GM12874 (cell line): ENCODE measurements at regions not wholly inside any gene's neighbourhood (a gene's known extent, or its start where the extent isn't known, plus 50 kb on each side); places are given as distances from the start of the nearest gene placed in this dataset.

Source experiments
- TF ChIP-seq, protein P1 (sequence below): IDR thresholded peaks from 2 replicates; pipeline ENCODE4 v1.5.1; 2011; ENCODE audit warnings: low read depth, mild to moderate bottlenecking, control low read depth, low read length, moderate library complexity; ENCODE audit not compliant: insufficient read depth

GRCh38 chr5:97576956-97577355, 393.9 kb upstream of the RIOK2 start:
- TF ChIP-seq, protein P1, sequence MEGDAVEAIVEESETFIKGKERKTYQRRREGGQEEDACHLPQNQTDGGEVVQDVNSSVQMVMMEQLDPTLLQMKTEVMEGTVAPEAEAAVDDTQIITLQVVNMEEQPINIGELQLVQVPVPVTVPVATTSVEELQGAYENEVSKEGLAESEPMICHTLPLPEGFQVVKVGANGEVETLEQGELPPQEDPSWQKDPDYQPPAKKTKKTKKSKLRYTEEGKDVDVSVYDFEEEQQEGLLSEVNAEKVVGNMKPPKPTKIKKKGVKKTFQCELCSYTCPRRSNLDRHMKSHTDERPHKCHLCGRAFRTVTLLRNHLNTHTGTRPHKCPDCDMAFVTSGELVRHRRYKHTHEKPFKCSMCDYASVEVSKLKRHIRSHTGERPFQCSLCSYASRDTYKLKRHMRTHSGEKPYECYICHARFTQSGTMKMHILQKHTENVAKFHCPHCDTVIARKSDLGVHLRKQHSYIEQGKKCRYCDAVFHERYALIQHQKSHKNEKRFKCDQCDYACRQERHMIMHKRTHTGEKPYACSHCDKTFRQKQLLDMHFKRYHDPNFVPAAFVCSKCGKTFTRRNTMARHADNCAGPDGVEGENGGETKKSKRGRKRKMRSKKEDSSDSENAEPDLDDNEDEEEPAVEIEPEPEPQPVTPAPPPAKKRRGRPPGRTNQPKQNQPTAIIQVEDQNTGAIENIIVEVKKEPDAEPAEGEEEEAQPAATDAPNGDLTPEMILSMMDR: no peak

- TF ChIP-seq, protein P1: no peak
Measured at GRCh38 chr5:97580746-97581145, 397.7 kb upstream of the RIOK2 start.

GRCh38 chr5:97591781-97592180, 408.7 kb upstream of the RIOK2 start:
- TF ChIP-seq, protein P1: no peak

DNA sequence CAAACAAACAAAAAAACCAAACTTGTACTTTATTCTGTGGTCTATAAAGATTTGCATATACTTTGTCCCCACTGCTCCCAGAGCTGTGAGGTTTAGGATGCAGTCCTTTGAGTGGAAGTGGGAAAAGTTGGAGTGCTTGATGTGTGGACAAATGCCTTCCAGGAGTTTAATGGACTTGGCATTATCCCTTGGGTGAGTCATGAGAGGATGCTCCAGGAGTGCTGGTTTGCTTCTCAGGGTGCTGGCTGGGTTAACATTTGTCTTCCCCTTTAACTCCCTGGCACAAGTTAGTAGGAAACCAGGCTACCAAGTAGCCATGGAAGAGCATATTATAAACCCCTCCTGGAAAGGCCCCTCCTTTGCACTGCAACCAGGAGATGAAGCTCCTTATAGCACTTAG, 417.4 kb upstream of the RIOK2 start:
- TF ChIP-seq, protein P1: no peak

DNA sequence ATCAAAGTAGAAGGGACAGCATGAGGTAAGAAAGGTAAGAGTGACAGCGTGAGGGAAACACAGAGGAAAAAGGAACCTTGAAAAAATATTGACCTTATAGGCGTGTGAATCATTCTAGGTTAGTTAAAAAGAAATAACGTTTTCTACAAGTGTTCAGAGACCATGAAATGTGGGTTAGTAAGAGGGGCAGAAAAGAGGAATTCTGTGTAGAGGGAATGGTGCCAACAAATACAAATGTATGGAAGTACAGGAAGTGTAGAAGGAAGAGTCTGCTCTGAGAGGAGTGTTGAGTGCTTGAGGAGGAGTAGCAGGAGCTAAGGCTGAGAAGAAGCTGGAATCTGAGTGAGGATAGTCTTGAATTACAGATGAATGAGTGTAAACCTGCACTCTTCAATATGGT, 418.6 kb upstream of the RIOK2 start:
- TF ChIP-seq, protein P1: no peak

DNA sequence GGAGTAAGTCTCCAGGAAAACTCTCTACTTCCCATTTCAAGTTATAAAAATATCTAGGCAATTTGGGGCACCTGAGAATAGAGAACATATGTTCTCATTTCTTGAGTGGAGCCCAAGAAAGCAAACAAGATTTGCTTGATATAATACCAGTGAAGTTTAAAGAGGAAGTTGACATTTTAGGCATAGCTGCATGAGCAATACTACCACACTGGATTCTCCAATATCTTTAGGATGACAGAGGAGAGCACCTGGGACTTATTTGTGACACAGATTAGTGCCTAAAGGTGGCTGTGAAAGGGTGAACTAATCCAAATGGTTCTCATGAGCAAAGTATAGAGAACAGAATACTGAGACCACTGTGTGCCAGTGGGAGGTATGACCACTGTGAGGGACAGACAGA, 423.5 kb upstream of the RIOK2 start:
- TF ChIP-seq, protein P1: no peak

DNA sequence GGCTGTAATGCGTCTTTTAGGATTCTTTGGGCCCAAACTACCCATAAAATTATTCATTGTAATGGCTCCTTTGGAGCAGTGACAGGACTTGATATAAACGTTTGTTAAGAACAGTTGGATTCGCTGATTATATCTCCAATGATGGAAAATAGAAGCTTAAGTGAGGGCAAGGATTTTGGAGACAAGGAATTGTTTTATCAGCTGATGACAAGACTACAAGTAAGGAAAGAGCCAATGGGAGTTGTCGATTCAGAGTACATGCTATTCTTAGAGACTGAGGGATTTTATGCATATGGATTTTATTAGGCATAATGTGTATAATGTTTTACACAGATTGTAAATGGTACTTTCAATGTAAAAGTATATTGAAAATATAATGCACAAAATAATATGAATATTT, 425.5 kb upstream of the RIOK2 start:
- TF ChIP-seq, protein P1: no peak

GRCh38 chr5:97618721-97619120, 435.7 kb upstream of the RIOK2 start:
- TF ChIP-seq, protein P1: no peak
